Epithelial cell of proximal tubule (primary cell): ENCODE measurements at regions not wholly inside any gene's neighbourhood (a gene's known extent, or its start where the extent isn't known, plus 50 kb on each side); places are given as distances from the start of the nearest gene placed in this dataset.
A peak's percentile ranks its signal among the peaks of the same experiment; 100 is the strongest.

Experiments
- DNase-seq: peaks from one replicate; pipeline ENCODE4 v3.0.0-alpha.2; 2011; ENCODE audit warnings: low read depth
- H3K4me3 ChIP-seq: 2 replicates; pipeline ENCODE4 v1.5.1; 2011; ENCODE audit warnings: low read depth, mild to moderate bottlenecking, low read length
- CTCF ChIP-seq: conservative IDR thresholded peaks from 2 replicates; pipeline ENCODE4 v1.5.1; 2012; ENCODE audit warnings: low read depth, mild to moderate bottlenecking, low read length

GRCh38 chr2:225289659-225290058 is 109.9 kb upstream of the NYAP2 start:
- H3K4me3 ChIP-seq: no peak overlapping the region
- no peak for DNase-seq
- TF ChIP-seq CTCF: no peak

- no peak for TF ChIP-seq CTCF
- no peak overlapping the region for H3K4me3 ChIP-seq
- DNase-seq: no peak
Measured at GRCh38 chr2:225288986-225289385, 110.5 kb upstream of the NYAP2 start.

- no peak overlapping the region for H3K4me3 ChIP-seq
- TF ChIP-seq CTCF: peak; percentile 91
- DNase-seq: no peak
Measured at GRCh38 chr2:225282858-225283710, 116.4 kb upstream of the NYAP2 start.

- no peak overlapping the region for H3K4me3 ChIP-seq
- no peak for DNase-seq
- TF ChIP-seq CTCF: no peak
Measured at GRCh38 chr2:225276207-225276606, 123.3 kb upstream of the NYAP2 start.

- no peak for TF ChIP-seq CTCF
Measured at GRCh38 chr2:225275443-225275842, 124.1 kb upstream of the NYAP2 start.

GRCh38 chr2:225274751-225275150 is 124.8 kb upstream of the NYAP2 start:
- TF ChIP-seq CTCF: no peak
- DNase-seq: peak; percentile 18
- no peak overlapping the region for H3K4me3 ChIP-seq

More at GRCh38 chr2:225275443-225275842, 124.1 kb upstream of the NYAP2 start:
- no peak overlapping the region for H3K4me3 ChIP-seq
- DNase-seq: no peak

GRCh38 chr2:225272173-225272572 is 127.3 kb upstream of the NYAP2 start:
- H3K4me3 ChIP-seq: no peak overlapping the region
- TF ChIP-seq CTCF: no peak
- DNase-seq: no peak
